HEK293 (cell line): ENCODE measurements at regions not wholly inside any gene's neighbourhood (a gene's known extent, or its start where the extent isn't known, plus 50 kb on each side); places are given as distances from the start of the nearest gene placed in this dataset.

Experiments used
- CTCF ChIP-seq: fragments of 450-650 bp; formaldehyde crosslinking; IDR thresholded peaks from 2 replicates; pipeline ENCODE4 v1.5.1; 2016; ENCODE audit warnings: missing biosample characterization, missing genetic modification characterization
- YY1 ChIP-seq: fragments of 450-650 bp; formaldehyde crosslinking; IDR thresholded peaks from 2 replicates; pipeline ENCODE4 v1.5.1; 2018; ENCODE audit warnings: missing biosample characterization, missing genetic modification characterization
- ZNF121 ChIP-seq: fragments of 450-650 bp; formaldehyde crosslinking; IDR thresholded peaks from 2 replicates; pipeline ENCODE4 v1.5.1; 2016; ENCODE audit warnings: missing biosample characterization, missing genetic modification characterization
- ZNF335 ChIP-seq: fragments of 450-650 bp; formaldehyde crosslinking; conservative IDR thresholded peaks from 2 replicates; pipeline ENCODE4 v1.5.1; 2016; ENCODE audit warnings: missing biosample characterization, missing genetic modification characterization
- ZNF692 ChIP-seq: fragments of 450-650 bp; formaldehyde crosslinking; IDR thresholded peaks from 2 replicates; pipeline ENCODE4 v1.5.1; 2016; ENCODE audit warnings: missing biosample characterization, missing genetic modification characterization
- ZNF76 ChIP-seq: fragments of 450-650 bp; formaldehyde crosslinking; IDR thresholded peaks from 2 replicates; pipeline ENCODE4; 2016; ENCODE audit warnings: low read depth, missing biosample characterization, missing genetic modification characterization, borderline replicate concordance

DNA sequence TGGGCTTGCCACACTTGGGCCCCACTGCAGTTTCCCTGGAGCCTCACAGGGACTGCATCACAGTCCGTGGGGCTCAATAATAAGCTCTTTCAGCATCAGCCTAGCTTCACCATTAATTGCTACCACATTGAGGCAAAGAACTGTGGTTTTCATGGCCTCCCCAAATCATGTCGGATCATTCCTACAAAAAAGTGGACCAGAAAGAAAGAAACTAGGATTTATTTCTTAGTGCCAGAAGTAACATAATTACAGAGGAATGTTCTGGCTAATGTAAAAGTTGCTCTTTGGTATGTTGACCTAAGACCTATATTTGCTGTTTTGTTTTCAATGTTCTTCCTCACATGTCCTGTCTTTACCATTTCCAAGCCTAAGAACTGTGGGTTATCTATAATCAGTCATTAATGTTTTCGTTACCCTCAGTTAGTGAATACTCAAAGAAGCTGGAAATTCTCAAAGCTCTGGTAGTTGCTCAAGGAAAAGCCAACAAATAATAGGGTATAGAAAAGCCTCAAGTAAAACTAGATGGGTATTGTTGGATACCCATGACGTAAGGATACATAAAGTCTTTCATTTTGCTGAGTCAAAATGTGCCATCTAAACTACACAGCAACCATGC, 173.9 kb downstream of the LTN1 start:
- TF ChIP-seq ZNF121 (tag by site-specific recombination) (no peak), ZNF76 (tag by site-specific recombination) (no peak), CTCF (no peak), ZNF692 (tag by site-specific recombination) (no peak), ZNF335 (tag by site-specific recombination) (no peak), YY1 (tag by site-specific recombination) (no peak)
